NB4 (cell line): ENCODE measurements at regions not wholly inside any gene's neighbourhood (a gene's known extent, or its start where the extent isn't known, plus 50 kb on each side); places are given as distances from the start of the nearest gene placed in this dataset.

Experiments used
- CTCF ChIP-seq: IDR thresholded peaks from one replicate; pipeline ENCODE4 v1.5.1; 2012; ENCODE audit warnings: low read depth, low read length
- MYC ChIP-seq: IDR thresholded peaks from 2 replicates; pipeline ENCODE4 v1.6.1; 2011; ENCODE audit warnings: low read depth, low read length
- POLR2A ChIP-seq: IDR thresholded peaks from 2 replicates; pipeline ENCODE4 v1.6.1; 2011; ENCODE audit warnings: mild to moderate bottlenecking; ENCODE audit not compliant: insufficient read length; ENCODE audit errors: extremely low read depth
- TF ChIP-seq, protein P1 (sequence below): IDR thresholded peaks from 2 replicates; pipeline ENCODE4 v1.6.1; 2011; ENCODE audit warnings: low read depth, low read length

DNA sequence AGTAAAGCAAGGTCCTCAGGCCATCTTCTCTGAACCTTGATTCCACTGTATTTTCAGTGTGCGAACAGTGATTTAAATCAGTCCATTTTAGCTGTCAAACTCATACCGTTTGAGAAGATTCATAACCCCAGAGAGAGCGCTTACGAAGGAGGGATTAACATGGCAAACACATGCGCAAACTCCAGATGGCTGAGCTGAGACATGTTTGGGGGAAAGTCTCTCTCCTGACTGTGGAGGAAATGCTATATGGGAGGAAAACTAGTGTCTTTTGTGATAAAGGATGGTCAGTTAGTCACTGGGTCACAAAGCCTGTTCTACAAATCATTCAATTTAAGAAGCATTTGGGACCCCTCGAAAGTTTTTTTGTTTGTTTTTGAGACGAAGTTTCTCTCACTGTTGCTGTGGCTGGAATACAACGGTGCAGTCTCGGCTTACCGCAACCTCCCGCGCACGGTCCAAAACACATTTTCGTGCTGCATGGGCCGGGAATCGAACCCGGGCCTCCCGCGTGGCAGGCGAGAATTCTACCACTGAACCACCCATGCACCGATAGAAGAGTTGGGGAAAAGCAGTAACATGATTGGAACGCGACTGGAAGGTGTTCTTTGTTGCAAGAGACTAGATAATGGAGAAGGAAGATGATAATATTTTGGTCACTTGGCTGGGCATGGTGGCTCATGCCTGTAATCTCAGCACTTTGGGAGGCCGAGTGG lies 58.4 kb upstream of the CXADR start:
- TF ChIP-seq CTCF: no peak
- TF ChIP-seq POLR2A: no peak
- TF ChIP-seq, protein P1, sequence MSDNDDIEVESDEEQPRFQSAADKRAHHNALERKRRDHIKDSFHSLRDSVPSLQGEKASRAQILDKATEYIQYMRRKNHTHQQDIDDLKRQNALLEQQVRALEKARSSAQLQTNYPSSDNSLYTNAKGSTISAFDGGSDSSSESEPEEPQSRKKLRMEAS: no peak
- no peak for TF ChIP-seq MYC
